IMR-90 (cell line): ENCODE measurements at regions not wholly inside any gene's neighbourhood (a gene's known extent, or its start where the extent isn't known, plus 50 kb on each side); places are given as distances from the start of the nearest gene placed in this dataset.

ENCODE experiments used
- CTCF ChIP-seq: conservative IDR thresholded peaks from 2 replicates; pipeline ENCODE4 v1.5.1; 2012; ENCODE audit warnings: mild to moderate bottlenecking, low read depth, low read length, improper control_type of control experiment
- MAFK ChIP-seq: IDR thresholded peaks from 2 replicates; pipeline ENCODE4 v1.6.1; 2012; ENCODE audit warnings: low read depth, low read length, improper control_type of control experiment
- POLR2A ChIP-seq: IDR thresholded peaks from 2 replicates; pipeline ENCODE4 v1.6.1; 2012; ENCODE audit warnings: mild to moderate bottlenecking, low read depth, low read length
- RFX5 ChIP-seq: IDR thresholded peaks from 2 replicates; pipeline ENCODE4 v1.8.0; 2012; ENCODE audit warnings: low read depth, mild to moderate bottlenecking, low read length, moderate library complexity
- USF2 ChIP-seq: fragments of 150-350 bp; IDR thresholded peaks from 2 replicates; pipeline ENCODE4 v1.6.1; 2017; ENCODE audit warnings: mild to moderate bottlenecking, antibody characterized with exemption, low read length, low read depth

- TF ChIP-seq CTCF (no peak), MAFK (no peak), POLR2A (no peak), RFX5 (no peak), USF2 (no peak)
These were observed 125.8 kb downstream of the P2RY1 start for GRCh38 chr3:152960684-152961083.
